ENCODE measurements at regions not wholly inside any gene's neighbourhood (a gene's known extent, or its start where the extent isn't known, plus 50 kb on each side); places are given as distances from the start of the nearest gene placed in this dataset.
"Not testable (repeated sequence)": the region's sequence is repeated elsewhere in the genome, so short reads cannot be mapped to it uniquely, and the experiment has no call there.

DNA sequence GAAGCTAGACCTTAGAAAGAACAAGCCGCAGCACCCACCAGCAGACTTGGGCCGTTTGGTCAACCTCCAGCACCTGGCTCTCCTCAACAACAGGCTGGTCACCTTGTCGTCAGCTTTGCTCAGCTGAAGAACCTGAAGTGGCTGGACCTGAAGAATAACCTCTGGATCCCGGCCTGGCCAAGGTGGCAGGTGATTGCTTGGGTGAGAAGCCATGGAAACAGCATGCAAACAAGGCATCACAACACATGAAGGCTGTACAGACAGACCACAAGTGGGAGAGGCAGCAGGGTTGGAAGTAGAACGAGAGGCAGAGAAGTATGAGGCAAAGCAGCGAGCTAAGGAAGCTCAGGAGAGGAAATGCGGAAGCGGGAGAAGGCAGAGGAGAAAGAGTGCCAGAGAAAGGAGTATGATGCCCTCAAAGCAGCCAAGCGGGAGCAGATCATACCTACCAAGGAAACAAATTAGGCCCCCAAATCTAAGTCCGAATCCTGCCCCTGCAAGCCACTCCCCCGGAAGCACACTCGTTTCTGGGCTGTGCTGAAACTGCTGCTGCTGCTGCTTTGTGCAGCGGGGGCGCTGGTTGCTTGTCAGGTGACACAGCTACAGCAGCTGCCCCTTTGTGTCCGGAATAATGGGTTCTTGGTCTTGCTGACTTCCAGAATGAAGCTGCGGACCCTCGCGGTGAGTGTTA, 121.6 kb upstream of the LGSN start:
- peak; percentile 4 for DNase-seq

GRCh38 chr6:63442870-63443269, 123.1 kb upstream of the LGSN start:
- DNase-seq: no peak

DNA sequence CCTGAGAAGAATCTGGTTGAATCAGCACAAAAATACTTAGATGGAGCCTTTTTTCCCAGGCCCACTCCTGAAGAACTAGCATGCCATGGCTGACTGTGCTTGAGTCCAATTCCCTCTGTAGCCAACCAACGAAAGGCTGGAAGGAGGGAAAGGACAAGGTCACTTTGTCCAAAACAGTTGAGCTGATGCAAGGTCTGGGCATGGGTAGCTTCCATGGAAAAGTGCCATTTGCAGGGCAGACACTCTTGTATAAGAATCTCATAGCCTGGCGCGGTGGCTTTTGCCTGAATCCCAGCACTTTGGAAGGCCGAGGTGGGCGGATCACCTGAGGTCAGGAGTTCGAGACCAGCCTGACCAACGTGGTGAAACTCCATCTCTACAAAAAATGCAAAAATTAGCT, 125.0 kb upstream of the LGSN start:
- no peak for DNase-seq

DNA sequence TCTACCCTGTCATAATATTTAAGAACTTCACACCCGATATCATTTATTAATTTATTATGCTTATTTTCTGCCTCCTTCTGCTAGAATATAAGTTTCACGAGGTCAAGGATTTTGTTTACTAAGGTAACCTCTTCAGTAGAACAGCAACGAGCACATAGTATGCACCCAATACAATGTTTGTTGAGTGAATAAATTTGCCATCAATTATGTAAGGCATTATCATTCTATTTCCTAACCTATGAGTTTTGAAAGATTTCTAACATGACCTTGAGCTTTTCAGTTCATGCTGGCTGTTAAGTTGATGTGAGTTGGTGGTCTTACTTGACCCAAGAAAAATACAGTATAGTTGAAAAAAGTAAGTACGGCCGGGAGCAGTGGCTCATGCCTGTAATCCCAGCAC, 125.9 kb upstream of the LOC128125822 start:
- no peak for DNase-seq

DNA sequence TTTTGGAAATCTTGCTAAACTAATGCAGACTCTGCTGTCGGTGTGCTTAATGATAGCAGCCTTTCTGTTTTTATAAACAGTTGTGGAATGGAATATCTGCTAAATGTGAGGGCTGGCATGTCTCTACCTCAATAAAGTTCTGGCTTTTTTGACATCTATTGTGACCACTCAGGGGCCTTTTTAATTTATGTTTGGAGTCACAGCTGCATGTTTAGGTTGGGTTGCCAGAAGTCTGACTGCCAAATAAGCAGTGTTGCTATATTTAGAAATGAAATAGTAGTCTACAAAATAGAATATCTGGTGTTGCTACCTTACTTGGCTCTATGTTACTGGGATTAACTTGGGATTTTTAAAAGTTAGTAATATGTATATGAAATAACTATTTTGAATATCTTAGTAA, 125.1 kb upstream of the LOC128125822 start:
- DNase-seq: no peak

DNA sequence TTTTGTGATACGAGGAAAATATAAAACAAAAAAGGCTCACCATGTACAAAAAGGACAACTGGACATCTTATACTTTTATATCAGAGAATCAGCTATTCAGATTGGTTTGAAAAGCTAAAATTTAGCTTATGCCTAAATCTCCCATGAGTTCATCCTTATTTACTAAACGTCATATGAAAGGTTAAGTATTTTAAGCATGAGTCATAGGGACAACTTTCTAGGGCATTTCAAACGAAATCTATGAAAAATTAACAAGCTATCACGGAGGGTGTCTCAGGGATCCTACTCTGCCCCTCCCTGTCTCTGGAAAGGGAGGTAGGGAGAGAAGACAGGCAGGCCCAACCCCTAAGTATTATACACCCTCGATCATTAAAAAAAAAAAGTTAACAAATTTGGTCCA, 124.1 kb upstream of the LOC128125822 start:
- DNase-seq: no peak

- no peak for DNase-seq
These were observed 122.6 kb upstream of the LOC128125822 start for GRCh38 chr6:63449714-63450113.

DNA sequence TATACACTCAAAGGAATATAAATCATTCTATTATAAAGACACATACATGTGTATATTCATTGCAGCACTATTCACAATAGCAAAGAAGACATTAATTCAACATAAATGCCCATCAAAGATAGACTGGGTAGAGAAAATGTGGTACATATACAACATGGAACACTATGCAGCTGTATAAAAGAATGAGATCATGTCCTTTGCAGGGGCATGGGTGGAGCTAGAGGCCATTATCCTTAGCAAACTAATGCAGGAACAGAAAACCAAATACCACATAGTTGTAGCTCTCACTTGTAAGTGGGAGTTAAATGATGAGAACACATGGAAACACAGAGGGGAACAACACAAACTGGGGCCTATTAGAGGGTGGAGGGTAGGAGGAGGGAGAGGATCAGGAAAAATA, 121.0 kb upstream of the LOC128125822 start:
- DNase-seq: no peak

DNA sequence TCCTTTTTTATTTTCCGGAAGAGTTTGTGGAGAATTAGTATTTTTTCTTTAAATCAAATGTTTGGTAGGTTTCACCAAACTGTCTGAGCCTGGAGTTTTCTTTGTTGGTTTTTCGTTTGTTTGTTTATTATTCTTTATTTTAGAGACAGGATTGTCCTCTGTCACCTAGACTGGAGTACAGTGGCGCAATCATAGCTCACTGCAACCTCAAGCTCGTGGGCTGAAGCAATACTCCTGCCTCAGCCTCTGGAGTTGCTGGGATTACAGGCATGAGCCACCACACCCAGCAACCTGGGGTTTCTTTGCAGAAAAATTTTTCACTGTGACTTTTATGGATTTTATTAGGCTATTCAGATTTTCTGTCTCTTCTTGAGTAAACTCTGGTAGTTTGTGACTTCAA, 120.2 kb upstream of the LOC128125822 start:
- no peak for DNase-seq

- no peak for DNase-seq
These were observed 115.5 kb upstream of the LOC128125822 start for GRCh38 chr6:63456734-63457133.

DNA sequence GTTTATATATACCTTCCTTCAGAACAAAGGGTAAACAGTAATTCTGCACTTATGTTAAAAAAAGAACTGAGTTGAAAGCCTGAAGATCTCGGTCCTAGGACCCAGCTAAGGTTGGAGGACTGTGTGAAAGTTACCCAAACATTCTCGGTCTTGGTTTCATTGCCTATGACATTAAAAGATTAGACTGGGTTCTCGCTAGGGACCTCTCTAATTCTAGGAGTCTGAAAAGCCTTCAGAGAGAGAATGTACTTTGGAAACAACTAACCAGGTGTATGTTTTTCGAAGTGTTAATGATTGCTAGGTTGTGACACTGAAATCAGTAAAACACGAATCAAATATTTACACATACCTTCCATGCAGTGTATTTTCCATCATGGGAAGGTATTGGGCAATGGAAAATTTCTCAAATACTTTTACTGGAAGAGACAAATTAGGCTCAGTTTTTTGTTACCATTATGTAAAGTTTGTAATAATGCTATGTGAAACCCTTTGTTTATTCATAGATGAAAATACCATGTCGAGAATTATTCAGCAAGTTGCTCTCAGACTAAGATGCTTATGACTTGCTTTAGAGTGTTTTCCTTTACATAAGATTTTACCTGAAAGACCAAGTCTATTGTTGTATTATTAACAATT, 113.7 kb upstream of the LOC128125822 start:
- no peak for DNase-seq

- no peak for DNase-seq
These were observed 112.5 kb upstream of the LOC128125822 start for GRCh38 chr6:63459814-63460213.

DNA sequence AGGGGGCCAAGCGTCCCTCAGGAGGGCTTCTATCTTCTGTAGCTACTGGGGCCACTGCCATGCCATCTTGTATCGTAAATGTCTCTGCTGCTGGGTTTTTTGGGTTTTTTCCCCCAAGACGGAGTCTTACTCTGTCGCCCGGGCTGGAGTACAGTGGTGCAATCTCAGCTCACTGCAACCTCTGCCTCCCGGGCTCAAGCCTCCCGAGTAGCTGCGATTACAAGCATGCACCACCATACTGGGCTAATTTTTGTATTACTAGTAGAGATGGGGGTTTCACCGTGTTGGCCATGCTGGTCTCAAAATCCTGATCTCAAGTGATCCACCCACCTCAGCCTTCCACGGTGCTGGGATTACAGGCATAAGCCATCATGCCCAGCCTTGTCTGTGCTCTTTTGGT, 111.3 kb upstream of the LOC128125822 start:
- DNase-seq: no peak

GRCh38 chr6:63464060-63464459, 108.2 kb upstream of the LOC128125822 start:
- DNase-seq: no peak

DNA sequence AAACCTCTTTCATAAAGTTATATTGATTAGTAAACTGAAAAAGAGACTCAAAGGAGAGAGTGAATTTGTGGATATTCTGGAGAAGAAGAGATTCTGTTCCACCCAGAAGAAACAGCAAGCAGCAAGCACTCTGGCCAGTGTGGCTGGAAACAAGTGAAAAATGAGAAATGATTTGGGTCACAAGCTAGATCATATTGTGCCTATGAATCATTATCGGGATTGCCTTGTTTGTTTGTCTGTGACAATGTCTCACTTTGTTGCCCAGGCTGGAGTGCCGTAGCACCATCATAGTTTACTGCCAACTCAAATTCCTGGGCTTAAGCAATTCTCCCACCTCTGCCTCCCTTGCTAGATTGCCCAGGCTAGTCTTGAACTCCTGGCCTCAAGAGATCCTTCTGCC, 106.5 kb upstream of the LOC128125822 start:
- no peak for DNase-seq

DNA sequence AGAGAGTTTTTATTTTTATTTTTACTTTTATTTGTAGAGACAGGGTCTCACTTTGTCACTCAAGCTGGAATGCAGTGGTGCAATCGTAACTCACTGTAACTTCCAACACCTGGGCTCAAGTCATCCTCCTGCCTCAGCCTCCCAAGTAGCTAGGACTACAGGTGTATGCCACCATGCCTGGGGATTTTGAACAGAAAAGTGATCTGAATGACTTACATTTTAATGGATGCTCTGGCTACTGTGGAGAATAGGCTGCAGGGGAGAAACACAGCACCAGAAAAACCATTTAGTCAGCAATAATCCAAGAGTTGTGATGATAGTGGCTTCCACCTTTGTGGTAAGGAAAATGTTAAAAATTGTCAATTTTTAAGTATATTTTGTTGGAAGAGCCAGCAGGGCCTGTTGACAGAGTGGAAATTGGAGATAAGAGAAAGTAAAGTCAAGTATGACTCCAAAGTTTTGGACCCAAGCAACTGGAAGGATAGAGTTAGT, 106.0 kb upstream of the LOC128125822 start:
- no peak for DNase-seq

- DNase-seq: no peak
These were observed 104.9 kb upstream of the LOC128125822 start for GRCh38 chr6:63467247-63467954.

GRCh38 chr6:63471145-63471544, 101.1 kb upstream of the LOC128125822 start:
- not testable (repeated sequence) for DNase-seq

GRCh38 chr6:63471654-63472053, 100.6 kb upstream of the LOC128125822 start:
- no peak for DNase-seq

GRCh38 chr6:63475707-63476106, 96.6 kb upstream of the LOC128125822 start:
- DNase-seq: no peak

- no peak for DNase-seq
These were observed 96.0 kb upstream of the LOC128125822 start for GRCh38 chr6:63476302-63476701.

- no peak for DNase-seq
These were observed 94.7 kb upstream of the LOC128125822 start for GRCh38 chr6:63477422-63478040.

DNA sequence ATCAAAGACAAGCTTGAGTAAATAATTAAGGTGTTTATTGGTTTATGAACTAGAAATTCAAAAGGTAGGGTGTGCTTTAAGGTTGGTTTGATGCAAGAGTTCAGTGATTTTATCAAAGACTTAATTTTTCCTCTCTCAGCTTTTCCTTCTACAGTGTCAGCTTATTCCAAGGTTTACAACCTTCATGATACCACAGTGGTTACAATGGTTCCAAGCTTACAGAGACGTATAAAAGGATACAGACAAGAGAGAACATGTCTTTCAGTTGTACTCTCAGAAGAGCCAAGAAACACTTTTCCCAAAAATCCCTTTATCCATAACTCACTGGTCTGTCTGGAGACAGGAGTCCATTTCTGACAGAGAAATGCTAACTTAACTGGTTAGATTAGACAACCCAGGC, 93.5 kb upstream of the LOC128125822 start:
- DNase-seq: no peak

DNA sequence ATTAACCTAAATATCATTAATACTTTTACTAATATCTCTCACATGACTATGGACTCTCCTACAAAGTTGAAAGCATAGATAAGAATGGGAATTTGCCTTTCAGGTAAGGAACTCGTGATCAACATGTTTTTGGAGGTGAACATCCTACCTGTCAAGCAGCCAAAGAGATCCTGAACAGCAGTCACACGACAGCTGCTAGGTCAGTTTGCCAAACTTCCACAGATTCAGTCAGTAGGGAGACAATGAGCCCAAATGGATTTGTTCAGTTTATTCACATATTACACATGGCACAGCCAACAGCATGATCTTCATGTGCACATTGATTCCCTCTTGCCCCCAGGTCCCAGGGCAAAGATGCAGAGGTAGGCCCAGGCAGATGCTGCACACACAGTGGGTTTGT, 86.1 kb upstream of the LOC128125822 start:
- DNase-seq: no peak

Data from activated CD4-positive, alpha-beta T cell treated with anti-CD3 and anti-CD28 coated beads for 48 hours (primary cell).